H1 (cell line): ENCODE measurements at regions not wholly inside any gene's neighbourhood (a gene's known extent, or its start where the extent isn't known, plus 50 kb on each side); places are given as distances from the start of the nearest gene placed in this dataset.

ENCODE experiments used
- CTCF ChIA-PET: fragments of 300-600 bp; sonication (Branson Sonifier 250); formaldehyde crosslinking; loops from one replicate; lab custom pipeline; 2021; ENCODE audit not compliant: partially characterized antibody; lab: Charles Lee
- POLR2A ChIA-PET: fragments of 300-600 bp; sonication (Branson Sonifier 250); formaldehyde crosslinking; loops from one replicate; lab custom pipeline; 2021; ENCODE audit warnings: inconsistent platforms; ENCODE audit not compliant: partially characterized antibody; lab: Charles Lee
- DNase-seq, 2 experiments: peaks; one replicate each; pipeline versions ENCODE4 v3.0.0 to v3.0.0-alpha.2; 2010 to 2022; ENCODE audit warnings: low spot score in 2 of 2, low read depth in 1 of 2, mixed read lengths in 1 of 2
- FAIRE-seq: peaks from 2 replicates; lab custom pipeline; 2011; peaks lifted over from hg19 to GRCh38; lab: Jason Lieb, UNC
- H2AFZ ChIP-seq: 2 replicates; pipeline ENCODE4 v1.8.1; 2012; ENCODE audit warnings: low read length, inconsistent platforms
- H2AK5ac ChIP-seq: 2 replicates; pipeline ENCODE4 v1.6.1; 2013; ENCODE audit warnings: low read depth, low read length
- H2BK120ac ChIP-seq: replicated peaks from 2 replicates; pipeline ENCODE3; 2013; ENCODE audit warnings: low read depth, low read length, inconsistent platforms
- H2BK12ac ChIP-seq: 2 replicates; pipeline ENCODE4 v1.6.1; 2013; ENCODE audit warnings: low read depth, low read length
- H2BK15ac ChIP-seq: 2 replicates; pipeline ENCODE4 v1.6.1; 2013; ENCODE audit warnings: low read length
- H2BK20ac ChIP-seq: 2 replicates; pipeline ENCODE4 v1.6.1; 2013; ENCODE audit warnings: low read length
- H2BK5ac ChIP-seq: 2 replicates; pipeline ENCODE4 v1.6.1; 2013; ENCODE audit warnings: low read depth, low read length
- H3K14ac ChIP-seq: 2 replicates; pipeline ENCODE4 v1.6.1; 2013; ENCODE audit warnings: inconsistent platforms; ENCODE audit not compliant: insufficient read length
- H3K18ac ChIP-seq: 2 replicates; pipeline ENCODE4 v1.6.1; 2013; ENCODE audit warnings: low read length; ENCODE audit errors: extremely low read depth
- H3K23ac ChIP-seq: 2 replicates; pipeline ENCODE4 v1.6.1; 2013; ENCODE audit warnings: inconsistent platforms; ENCODE audit not compliant: insufficient read length
- H3K23me2 ChIP-seq: 2 replicates; pipeline ENCODE4 v1.6.1; 2013; ENCODE audit warnings: low read depth, low read length
- H3K27ac ChIP-seq: 2 replicates; pipeline ENCODE4 v1.6.1; 2011; ENCODE audit warnings: low read depth, low read length, inconsistent platforms
- H3K27me3 ChIP-seq, 4 experiments: replicated peaks in 1 of 4; 1 replicate in 1 of 4; 2 replicates in 3 of 4; pipeline versions ENCODE4 v1.6.1 to v1.8.1; 2011 to 2013; ENCODE audit warnings: low read length in 3 of 4, mild to moderate bottlenecking in 3 of 4, inconsistent platforms in 2 of 4, mixed read lengths in 2 of 4, moderate library complexity in 1 of 4; ENCODE audit not compliant: control insufficient read depth in 3 of 4, insufficient read depth in 3 of 4; ENCODE audit errors: extremely low read depth in 1 of 4
- H3K36me3 ChIP-seq, 4 experiments: 2 replicates each; pipeline versions ENCODE4 v1.6.1 to v1.8.1; 2011 to 2013; ENCODE audit warnings: mild to moderate bottlenecking in 4 of 4, low read length in 3 of 4, moderate library complexity in 2 of 4, control low read depth in 1 of 4, inconsistent platforms in 1 of 4; ENCODE audit not compliant: insufficient read depth in 4 of 4, control insufficient read depth in 2 of 4
- H3K4ac ChIP-seq: replicated peaks from 2 replicates; pipeline ENCODE3; 2013; ENCODE audit warnings: low read length, low read depth, mixed read lengths, inconsistent platforms; ENCODE audit not compliant: insufficient read length
- H3K4me1 ChIP-seq, 4 experiments: replicated peaks in 1 of 4; 1 replicate in 1 of 4; 2 replicates in 3 of 4; pipeline versions ENCODE4 v1.6.1 to v1.8.1; 2011 to 2013; ENCODE audit warnings: low read length in 3 of 4, inconsistent platforms in 2 of 4, mixed read lengths in 1 of 4; ENCODE audit not compliant: insufficient read depth in 4 of 4, control insufficient read depth in 3 of 4
- H3K4me2 ChIP-seq, 2 experiments: 2 replicates each; pipeline versions ENCODE4 v1.6.1 to v1.8.1; 2011 to 2013; ENCODE audit warnings: low read depth in 2 of 2, low read length in 2 of 2, control low read depth in 1 of 2, inconsistent platforms in 1 of 2, mild to moderate bottlenecking in 1 of 2; ENCODE audit not compliant: insufficient read depth in 1 of 2
- H3K4me3 ChIP-seq, 4 experiments: fragments of 200-600, 300-600 bp in 1 of 4; sonication (generic), shearing (Covaris generic), sonication (Bioruptor Twin) in 1 of 4; 2 replicates each; pipeline versions ENCODE4 v1.5.1 to v1.8.1; 2011 to 2016; ENCODE audit warnings: low read length in 4 of 4, low read depth in 3 of 4, control low read depth in 2 of 4, inconsistent platforms in 2 of 4, mild to moderate bottlenecking in 2 of 4, mixed read lengths in 1 of 4, moderate library complexity in 1 of 4; ENCODE audit not compliant: insufficient read depth in 2 of 4; ENCODE audit errors: extremely low read depth in 1 of 4
- H3K56ac ChIP-seq: replicated peaks from 2 replicates; pipeline ENCODE3; 2013; ENCODE audit warnings: low read depth, mild to moderate bottlenecking, mixed read lengths, low read length, inconsistent platforms; ENCODE audit not compliant: insufficient read length
- H3K79me1 ChIP-seq: 2 replicates; pipeline ENCODE4 v1.6.1; 2013; ENCODE audit warnings: low read depth, low read length, control low read depth
- H3K79me2 ChIP-seq, 2 experiments: 2 replicates each; pipeline versions ENCODE4 v1.6.1 to v1.8.1; 2012 to 2013; ENCODE audit warnings: low read length in 2 of 2, mild to moderate bottlenecking in 2 of 2, inconsistent platforms in 1 of 2; ENCODE audit not compliant: insufficient read depth in 2 of 2, control insufficient read depth in 1 of 2
- H3K9ac ChIP-seq, 4 experiments: replicated peaks in 1 of 4; 1 replicate in 1 of 4; 2 replicates in 3 of 4; pipeline versions ENCODE4 v1.6.1 to v1.8.1; 2011 to 2013; ENCODE audit warnings: low read depth in 3 of 4, low read length in 3 of 4, control low read depth in 2 of 4, mild to moderate bottlenecking in 2 of 4, moderate library complexity in 2 of 4, inconsistent platforms in 1 of 4; ENCODE audit errors: extremely low read depth in 1 of 4
- H3K9me3 ChIP-seq, 2 experiments: 2 replicates each; pipeline versions ENCODE4 v1.6.1 to v1.8.1; 2012 to 2013; ENCODE audit warnings: mild to moderate bottlenecking in 2 of 2, moderate library complexity in 2 of 2, control low read depth in 1 of 2, inconsistent platforms in 1 of 2, low read depth in 1 of 2, low read length in 1 of 2, mixed read lengths in 1 of 2; ENCODE audit not compliant: insufficient read depth in 2 of 2
- H4K20me1 ChIP-seq, 2 experiments: replicated peaks in 1 of 2; 2 replicates each; pipeline versions ENCODE3 to v1.8.1; 2011 to 2013; ENCODE audit warnings: inconsistent platforms in 2 of 2, low read length in 2 of 2, mild to moderate bottlenecking in 1 of 2; ENCODE audit not compliant: insufficient read depth in 2 of 2, control insufficient read depth in 1 of 2
- H4K5ac ChIP-seq: 2 replicates; pipeline ENCODE4 v1.6.1; 2013; ENCODE audit warnings: low read length, low read depth, mixed read lengths, inconsistent platforms; ENCODE audit not compliant: insufficient read length
- H4K8ac ChIP-seq: 2 replicates; pipeline ENCODE4 v1.8.0; 2013; ENCODE audit warnings: mild to moderate bottlenecking, moderate library complexity, low read length, inconsistent platforms; ENCODE audit not compliant: insufficient read depth; ENCODE audit errors: extremely low read depth
- H4K91ac ChIP-seq: replicated peaks from 2 replicates; pipeline ENCODE3; 2013; ENCODE audit warnings: low read length, mixed read lengths, inconsistent platforms; ENCODE audit not compliant: insufficient read length
- GABPA ChIP-seq: IDR thresholded peaks from 2 replicates; pipeline ENCODE4 v1.6.1; 2011; ENCODE audit warnings: mild to moderate bottlenecking, low read length, moderate library complexity, borderline replicate concordance; ENCODE audit not compliant: insufficient read depth
- SP2 ChIP-seq: IDR thresholded peaks from 2 replicates; pipeline ENCODE4 v1.6.1; 2012; ENCODE audit warnings: mild to moderate bottlenecking, low read length, inconsistent platforms
- WGBS, 2 experiments: shearing (Covaris generic) in 1 of 2; methylation state at CpG; one replicate each; pipeline versions ENCODE4 v1.1.6 to v1.1.7; 2013 to 2015; ENCODE audit warnings: low lambda C conversion rate in 2 of 2, mixed read lengths in 2 of 2, inconsistent platforms in 1 of 2, low coverage in 1 of 2, missing lambda C conversion rate in 1 of 2; ENCODE audit not compliant: insufficient replicate concordance in 2 of 2, insufficient coverage in 1 of 2, insufficient read length in 1 of 2; ENCODE audit errors: extremely low coverage in 1 of 2, missing lambda C conversion rate in 1 of 2; 5-methylcytosine and 5-hydroxymethylcytosine counted together

- Histone ChIP-seq H3K23me2 (no peaks in the 10 kb centered on the region), H2BK15ac (no peak overlapping the region), H2BK120ac (no peak overlapping the region), H3K4me1 (no peaks in the 10 kb centered on the region), H3K9ac (no peak overlapping the region), H3K79me1 (no peaks in the 10 kb centered on the region), H2AFZ (no peak overlapping the region), H4K8ac (no peak overlapping the region), H3K9me3 (peaks cover 79 to 91% of the 10 kb centered on the region in 2 experiments), H3K4ac (no peak overlapping the region), H3K56ac (no peak overlapping the region), H3K4me2 (no peak overlapping the region), H2BK20ac (no peak overlapping the region), H3K23ac (no peak overlapping the region), H3K18ac (no peak overlapping the region), H4K5ac (no peak overlapping the region), H3K36me3 (no peaks in the 10 kb centered on the region), H4K20me1 (no peaks in the 10 kb centered on the region), H3K79me2 (no peaks in the 10 kb centered on the region), H3K27me3 (no peaks in the 10 kb centered on the region), H2AK5ac (no peak overlapping the region), H4K91ac (no peak overlapping the region), H3K14ac (no peak overlapping the region), H3K4me3 (no peak overlapping the region), H3K27ac (no peak overlapping the region), H2BK12ac (no peak overlapping the region), H2BK5ac (no peak overlapping the region)
- no peak for DNase-seq
- WGBS, 2 experiments: 90% methylated on average over 6 of the region's 6 CpGs; no CpG with 5 or more reads in 1 of the 2 experiments
- TF ChIP-seq GABPA (no peak), SP2 (no peak)
- ChIA-PET POLR2A (no interaction called here), CTCF (no interaction called here)
- FAIRE-seq: no peak
These were observed 204.5 kb downstream of the FNDC1 start for GRCh38 chr6:159373670-159374069.
